Renal pelvis (tissue), 1 donor: ENCODE measurements at regions not wholly inside any gene's neighbourhood (a gene's known extent, or its start where the extent isn't known, plus 50 kb on each side); places are given as distances from the start of the nearest gene placed in this dataset.

Experiments
- DNase-seq: peaks from one replicate; pipeline ENCODE4 v3.0.0-alpha.2; 2013

GRCh38 chrX:39296472-39296871 lies 495.2 kb downstream of the MID1IP1 start:
- DNase-seq = no peak

- DNase-seq = no peak
Measured at GRCh38 chrX:39298821-39299220, 497.6 kb downstream of the MID1IP1 start.

DNA sequence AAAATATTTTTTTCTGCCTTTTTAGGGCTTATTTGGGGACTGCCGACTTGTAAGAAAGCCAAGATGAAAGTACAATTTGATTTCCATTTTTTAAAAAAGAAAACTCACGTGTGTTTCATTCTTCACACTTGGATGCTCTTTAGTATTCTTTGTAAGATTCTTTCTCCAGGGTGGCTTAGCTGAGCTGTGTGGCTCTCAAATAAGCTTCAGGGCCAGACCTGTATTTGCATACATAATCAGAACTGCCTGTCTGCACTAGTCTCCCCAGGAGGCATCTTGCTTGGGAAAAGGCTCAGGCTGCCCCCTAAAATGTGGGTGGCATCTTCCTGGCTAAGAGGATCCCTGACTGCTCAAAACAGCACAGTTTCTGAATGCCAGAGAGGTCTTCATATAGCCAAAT lies 498.4 kb downstream of the MID1IP1 start:
- DNase-seq = no peak

DNA sequence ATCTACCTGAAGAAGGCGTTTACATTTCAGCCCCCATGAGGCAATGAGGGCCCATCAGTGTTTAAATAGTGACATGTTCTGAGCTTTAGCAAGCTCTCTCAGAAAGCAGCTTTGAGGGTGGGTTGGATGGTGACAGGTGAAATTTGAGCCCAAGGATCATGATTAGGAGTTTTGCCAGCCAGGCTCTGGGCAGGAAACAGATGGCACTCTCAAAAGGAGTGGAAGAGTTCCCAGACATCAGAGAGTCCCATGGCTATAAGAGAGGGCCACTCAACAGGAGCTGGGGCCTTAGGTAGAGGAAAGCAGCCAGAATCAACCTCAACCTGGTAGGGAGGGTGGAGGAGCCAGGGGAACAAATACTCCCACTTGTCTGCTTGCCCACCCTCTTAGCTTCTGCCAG lies 499.8 kb downstream of the MID1IP1 start:
- no peak for DNase-seq

DNA sequence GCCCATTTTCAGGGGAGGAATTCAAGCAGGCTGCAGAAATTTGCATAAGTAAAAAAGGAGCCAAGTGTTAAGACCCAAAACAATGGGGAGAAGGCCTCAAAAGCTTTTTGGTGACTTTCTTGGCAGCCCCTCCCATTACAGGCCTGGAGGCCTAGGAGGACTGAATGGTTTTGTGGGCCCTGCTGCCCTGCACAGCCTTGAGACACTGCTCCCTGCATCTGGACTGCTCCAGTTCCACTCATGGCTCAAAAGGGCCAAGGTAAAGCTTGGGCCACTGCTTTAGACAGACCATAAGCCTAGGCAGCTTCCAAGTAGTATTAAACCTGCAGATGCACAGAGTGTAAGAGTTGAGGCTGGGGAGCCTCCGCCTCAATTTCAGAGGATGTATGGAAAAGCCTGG lies 501.6 kb downstream of the MID1IP1 start:
- DNase-seq = no peak

GRCh38 chrX:39304746-39305145 lies 503.5 kb downstream of the MID1IP1 start:
- DNase-seq = no peak

GRCh38 chrX:39307488-39307887 lies 506.2 kb downstream of the MID1IP1 start:
- no peak for DNase-seq

GRCh38 chrX:39308126-39308525 lies 506.9 kb downstream of the MID1IP1 start:
- no peak for DNase-seq

GRCh38 chrX:39309018-39309635 lies 507.9 kb downstream of the MID1IP1 start:
- DNase-seq = no peak

DNA sequence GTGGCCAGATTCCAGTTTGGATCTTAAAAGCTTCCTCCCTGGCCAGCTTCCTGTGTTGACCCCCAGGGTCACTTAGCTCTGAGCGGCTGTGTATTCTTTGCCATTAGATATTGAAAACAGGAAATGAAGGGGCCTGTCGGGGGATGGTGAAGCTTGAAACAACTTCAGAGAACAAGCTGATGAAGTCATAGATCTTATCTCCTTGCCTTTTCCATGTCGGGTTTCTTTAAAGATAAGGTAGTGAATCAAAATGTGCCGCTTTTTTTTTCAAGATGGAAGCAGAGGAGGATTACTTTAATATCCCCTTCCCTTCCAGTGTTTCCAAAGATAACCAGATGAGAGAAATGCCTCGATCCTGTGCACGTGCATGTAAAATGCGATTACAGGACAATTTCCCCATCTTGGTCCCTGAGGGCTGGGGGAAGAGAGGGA lies 508.5 kb downstream of the MID1IP1 start:
- DNase-seq = peak; percentile 49

DNA sequence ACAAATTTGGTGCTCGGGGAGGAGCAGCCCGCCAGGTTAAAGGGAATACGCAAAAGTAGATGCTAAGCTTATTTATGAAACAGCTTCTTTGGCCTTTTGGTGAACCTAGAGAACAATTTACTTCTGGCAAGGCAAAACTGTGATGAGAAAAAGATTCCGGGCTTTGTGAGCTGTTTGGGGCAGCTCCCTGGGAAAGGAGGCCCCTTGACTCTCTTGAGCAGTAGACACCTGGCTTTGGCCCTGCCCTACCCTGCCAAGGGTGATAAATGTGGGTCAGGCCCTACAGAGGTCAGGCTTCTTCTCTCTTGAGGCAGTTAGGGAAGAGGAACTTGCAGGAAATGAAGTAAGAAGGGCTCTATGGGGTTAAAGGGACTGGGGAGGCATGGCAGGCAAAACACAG lies 509.6 kb downstream of the MID1IP1 start:
- DNase-seq = no peak

DNA sequence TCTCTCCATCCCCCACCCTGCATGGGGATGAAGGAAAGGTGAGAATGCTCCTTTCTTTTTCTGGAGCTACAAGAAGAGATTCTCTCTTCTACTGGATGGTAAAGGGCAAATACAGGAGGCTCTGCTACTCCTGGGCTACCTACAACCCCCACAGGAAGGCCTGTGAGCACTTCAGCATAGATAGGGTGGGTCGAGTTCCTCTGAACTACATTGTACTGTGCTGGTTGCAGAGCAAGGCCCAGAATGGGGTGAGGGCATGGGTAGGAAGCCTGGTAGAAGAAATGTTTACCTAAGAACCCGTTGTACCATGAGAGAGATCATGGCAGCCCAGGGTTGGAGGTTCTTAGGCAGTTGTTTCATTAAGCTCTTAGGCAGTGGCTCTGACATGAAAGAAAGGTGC lies 510.4 kb downstream of the MID1IP1 start:
- DNase-seq = no peak

DNA sequence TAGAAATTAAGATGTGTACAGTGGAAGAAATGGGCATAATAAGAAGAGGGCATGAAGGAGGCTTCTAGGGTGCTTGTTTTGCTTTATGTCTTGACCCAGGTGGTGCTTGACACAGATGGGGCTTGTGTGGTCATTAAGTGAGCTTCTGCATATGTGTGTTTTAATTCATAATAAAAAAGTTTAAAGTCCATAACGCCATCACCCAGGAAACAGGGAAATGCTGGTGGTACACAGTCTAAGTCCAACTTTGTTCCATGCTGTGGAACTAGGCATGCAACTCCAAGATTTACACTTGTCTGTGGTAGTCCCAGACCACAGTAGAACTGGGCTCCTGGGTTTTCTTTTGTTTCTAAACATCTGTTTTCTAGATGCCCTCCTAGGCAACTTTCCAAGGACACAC lies 511.9 kb downstream of the MID1IP1 start:
- DNase-seq = no peak

GRCh38 chrX:39318506-39319343 lies 517.5 kb downstream of the MID1IP1 start:
- DNase-seq = peak; percentile 52

GRCh38 chrX:39320165-39320564 lies 518.9 kb downstream of the MID1IP1 start:
- no peak for DNase-seq

- DNase-seq = no peak
Measured at GRCh38 chrX:39322496-39322895, 521.2 kb downstream of the MID1IP1 start.

DNA sequence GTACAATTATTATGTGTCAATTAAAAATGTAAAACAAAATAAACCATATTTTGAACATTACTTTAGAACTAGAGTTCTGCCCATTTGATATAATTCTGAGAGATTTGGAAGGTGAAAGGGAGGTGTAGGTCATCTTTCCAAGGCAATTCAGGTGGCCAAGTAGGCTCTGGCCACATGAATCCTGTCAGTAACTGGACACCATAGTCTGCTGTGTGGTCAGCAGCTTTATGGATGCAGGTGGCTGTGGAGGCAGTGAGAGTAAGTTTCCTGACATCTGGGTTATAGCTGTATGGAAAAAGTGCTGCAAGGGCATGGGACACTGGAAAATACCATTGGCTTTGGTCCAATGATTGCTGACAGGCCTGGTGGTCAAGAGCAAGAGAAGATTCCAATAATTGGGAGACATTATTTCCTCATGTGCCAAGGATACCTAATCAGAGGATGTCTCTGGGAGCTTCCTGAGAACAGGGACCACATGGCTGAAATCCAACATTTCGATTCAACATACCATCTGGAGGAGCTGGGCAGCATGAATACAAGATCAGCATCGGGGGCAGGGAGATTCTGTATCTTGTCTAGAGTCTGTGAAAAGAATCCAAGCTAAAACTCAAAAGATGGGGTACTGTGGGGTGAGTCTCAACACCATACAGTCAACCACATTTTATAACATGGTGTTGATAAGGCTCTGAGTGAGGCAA lies 523.1 kb downstream of the MID1IP1 start:
- no peak for DNase-seq

DNA sequence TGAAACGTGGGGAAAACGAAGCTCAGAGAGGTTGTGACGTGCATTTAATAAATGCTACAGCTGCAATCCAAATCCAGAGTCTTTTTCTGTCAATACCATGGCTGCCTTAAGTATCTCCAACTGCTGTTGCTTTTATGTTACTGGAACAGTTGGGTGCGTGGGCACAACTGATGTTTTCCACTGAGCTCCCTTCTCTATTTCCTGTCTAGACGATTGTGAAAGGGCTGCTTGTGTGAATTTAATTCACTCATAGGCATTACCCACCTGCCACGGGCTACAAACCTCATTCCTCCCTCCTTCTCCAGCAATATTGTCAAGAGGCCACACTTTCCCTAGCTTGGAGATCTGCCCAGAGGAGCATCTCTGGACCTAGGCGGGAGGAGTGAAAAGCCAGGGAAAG lies 526.0 kb downstream of the MID1IP1 start:
- DNase-seq = no peak

GRCh38 chrX:39327705-39328104 lies 526.4 kb downstream of the MID1IP1 start:
- DNase-seq = no peak

- DNase-seq = no peak
Measured at GRCh38 chrX:39328661-39329060, 527.4 kb downstream of the MID1IP1 start.

- no peak for DNase-seq
Measured at GRCh38 chrX:39331082-39331704, 529.9 kb downstream of the MID1IP1 start.

GRCh38 chrX:39333451-39333850 lies 532.2 kb downstream of the MID1IP1 start:
- DNase-seq = no peak
